ENCODE measurements at regions not wholly inside any gene's neighbourhood (a gene's known extent, or its start where the extent isn't known, plus 50 kb on each side); places are given as distances from the start of the nearest gene placed in this dataset.

DNA sequence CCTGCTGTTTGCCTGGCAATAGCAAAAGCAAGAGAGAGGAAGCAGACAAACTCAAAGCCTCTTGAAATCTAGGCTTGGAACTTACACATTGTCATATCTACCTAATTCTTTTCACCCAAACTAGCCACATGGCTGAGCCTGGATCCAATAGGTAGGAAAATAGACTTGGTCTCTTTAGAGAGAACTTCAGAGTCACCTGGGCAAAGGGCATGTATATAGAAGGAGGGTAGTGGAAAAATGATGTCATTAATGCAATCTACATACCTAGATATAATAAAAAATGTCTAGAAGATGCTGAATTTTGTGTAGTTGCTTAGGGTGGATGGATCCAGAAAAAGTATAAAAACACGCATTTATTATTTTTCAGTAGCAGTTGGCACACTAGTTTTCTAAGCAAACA lies 237.0 kb upstream of the GEMIN8 start:
- TF ChIP-seq, protein P1, sequence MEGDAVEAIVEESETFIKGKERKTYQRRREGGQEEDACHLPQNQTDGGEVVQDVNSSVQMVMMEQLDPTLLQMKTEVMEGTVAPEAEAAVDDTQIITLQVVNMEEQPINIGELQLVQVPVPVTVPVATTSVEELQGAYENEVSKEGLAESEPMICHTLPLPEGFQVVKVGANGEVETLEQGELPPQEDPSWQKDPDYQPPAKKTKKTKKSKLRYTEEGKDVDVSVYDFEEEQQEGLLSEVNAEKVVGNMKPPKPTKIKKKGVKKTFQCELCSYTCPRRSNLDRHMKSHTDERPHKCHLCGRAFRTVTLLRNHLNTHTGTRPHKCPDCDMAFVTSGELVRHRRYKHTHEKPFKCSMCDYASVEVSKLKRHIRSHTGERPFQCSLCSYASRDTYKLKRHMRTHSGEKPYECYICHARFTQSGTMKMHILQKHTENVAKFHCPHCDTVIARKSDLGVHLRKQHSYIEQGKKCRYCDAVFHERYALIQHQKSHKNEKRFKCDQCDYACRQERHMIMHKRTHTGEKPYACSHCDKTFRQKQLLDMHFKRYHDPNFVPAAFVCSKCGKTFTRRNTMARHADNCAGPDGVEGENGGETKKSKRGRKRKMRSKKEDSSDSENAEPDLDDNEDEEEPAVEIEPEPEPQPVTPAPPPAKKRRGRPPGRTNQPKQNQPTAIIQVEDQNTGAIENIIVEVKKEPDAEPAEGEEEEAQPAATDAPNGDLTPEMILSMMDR (IDR thresholded peaks at IDR 0.05): no peak
- TF ChIP-seq, protein P2, sequence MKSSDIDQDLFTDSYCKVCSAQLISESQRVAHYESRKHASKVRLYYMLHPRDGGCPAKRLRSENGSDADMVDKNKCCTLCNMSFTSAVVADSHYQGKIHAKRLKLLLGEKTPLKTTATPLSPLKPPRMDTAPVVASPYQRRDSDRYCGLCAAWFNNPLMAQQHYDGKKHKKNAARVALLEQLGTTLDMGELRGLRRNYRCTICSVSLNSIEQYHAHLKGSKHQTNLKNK (CRISPR knock-in tag; IDR thresholded peaks at IDR 0.05): no peak
- TF ChIP-seq, protein P3, sequence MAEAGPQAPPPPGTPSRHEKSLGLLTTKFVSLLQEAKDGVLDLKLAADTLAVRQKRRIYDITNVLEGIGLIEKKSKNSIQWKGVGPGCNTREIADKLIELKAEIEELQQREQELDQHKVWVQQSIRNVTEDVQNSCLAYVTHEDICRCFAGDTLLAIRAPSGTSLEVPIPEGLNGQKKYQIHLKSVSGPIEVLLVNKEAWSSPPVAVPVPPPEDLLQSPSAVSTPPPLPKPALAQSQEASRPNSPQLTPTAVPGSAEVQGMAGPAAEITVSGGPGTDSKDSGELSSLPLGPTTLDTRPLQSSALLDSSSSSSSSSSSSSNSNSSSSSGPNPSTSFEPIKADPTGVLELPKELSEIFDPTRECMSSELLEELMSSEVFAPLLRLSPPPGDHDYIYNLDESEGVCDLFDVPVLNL (CRISPR knock-in tag; IDR thresholded peaks at IDR 0.05; ENCODE audit: borderline replicate concordance, low read depth): no peak
- TF ChIP-seq ETV6 (CRISPR knock-in tag; IDR thresholded peaks at IDR 0.05) (no peak), ESRRA (CRISPR knock-in tag; IDR thresholded peaks at IDR 0.05; ENCODE audit: borderline replicate concordance) (no peak), TEAD1 (CRISPR knock-in tag; IDR thresholded peaks at IDR 0.05) (no peak), FOXP1 (CRISPR knock-in tag; IDR thresholded peaks at IDR 0.05; ENCODE audit: borderline replicate concordance) (no peak), NFYB (CRISPR knock-in tag; conservative IDR thresholded peaks at IDR 0.05; ENCODE audit: low read depth) (no peak), TCF7 (CRISPR knock-in tag; IDR thresholded peaks at IDR 0.05; ENCODE audit: low read depth) (no peak), NR3C1 (CRISPR knock-in tag; conservative IDR thresholded peaks at IDR 0.05; ENCODE audit: low read depth) (no peak)
- TF ChIP-seq, protein P4, sequence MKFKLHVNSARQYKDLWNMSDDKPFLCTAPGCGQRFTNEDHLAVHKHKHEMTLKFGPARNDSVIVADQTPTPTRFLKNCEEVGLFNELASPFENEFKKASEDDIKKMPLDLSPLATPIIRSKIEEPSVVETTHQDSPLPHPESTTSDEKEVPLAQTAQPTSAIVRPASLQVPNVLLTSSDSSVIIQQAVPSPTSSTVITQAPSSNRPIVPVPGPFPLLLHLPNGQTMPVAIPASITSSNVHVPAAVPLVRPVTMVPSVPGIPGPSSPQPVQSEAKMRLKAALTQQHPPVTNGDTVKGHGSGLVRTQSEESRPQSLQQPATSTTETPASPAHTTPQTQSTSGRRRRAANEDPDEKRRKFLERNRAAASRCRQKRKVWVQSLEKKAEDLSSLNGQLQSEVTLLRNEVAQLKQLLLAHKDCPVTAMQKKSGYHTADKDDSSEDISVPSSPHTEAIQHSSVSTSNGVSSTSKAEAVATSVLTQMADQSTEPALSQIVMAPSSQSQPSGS (CRISPR knock-in tag; IDR thresholded peaks at IDR 0.05; ENCODE audit: borderline replicate concordance, low read depth): no peak
- TF ChIP-seq, protein P5, sequence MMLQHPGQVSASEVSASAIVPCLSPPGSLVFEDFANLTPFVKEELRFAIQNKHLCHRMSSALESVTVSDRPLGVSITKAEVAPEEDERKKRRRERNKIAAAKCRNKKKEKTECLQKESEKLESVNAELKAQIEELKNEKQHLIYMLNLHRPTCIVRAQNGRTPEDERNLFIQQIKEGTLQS (CRISPR knock-in tag; conservative IDR thresholded peaks at IDR 0.05): no peak
- TF ChIP-seq, protein P6, sequence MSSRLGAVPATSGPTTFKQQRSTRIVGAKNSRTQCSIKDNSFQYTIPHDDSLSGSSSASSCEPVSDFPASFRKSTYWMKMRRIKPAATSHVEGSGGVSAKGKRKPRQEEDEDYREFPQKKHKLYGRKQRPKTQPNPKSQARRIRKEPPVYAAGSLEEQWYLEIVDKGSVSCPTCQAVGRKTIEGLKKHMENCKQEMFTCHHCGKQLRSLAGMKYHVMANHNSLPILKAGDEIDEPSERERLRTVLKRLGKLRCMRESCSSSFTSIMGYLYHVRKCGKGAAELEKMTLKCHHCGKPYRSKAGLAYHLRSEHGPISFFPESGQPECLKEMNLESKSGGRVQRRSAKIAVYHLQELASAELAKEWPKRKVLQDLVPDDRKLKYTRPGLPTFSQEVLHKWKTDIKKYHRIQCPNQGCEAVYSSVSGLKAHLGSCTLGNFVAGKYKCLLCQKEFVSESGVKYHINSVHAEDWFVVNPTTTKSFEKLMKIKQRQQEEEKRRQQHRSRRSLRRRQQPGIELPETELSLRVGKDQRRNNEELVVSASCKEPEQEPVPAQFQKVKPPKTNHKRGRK (CRISPR knock-in tag; IDR thresholded peaks at IDR 0.05; ENCODE audit: borderline replicate concordance): no peak
